Mucosa of descending colon (tissue), 3 donors: ENCODE measurements at regions not wholly inside any gene's neighbourhood (a gene's known extent, or its start where the extent isn't known, plus 50 kb on each side); places are given as distances from the start of the nearest gene placed in this dataset.

ENCODE experiments used
- ATAC-seq: fragments of 200-7000 bp; cut with Tn5 transposase; one replicate; pipeline ENCODE4 v1.9.1; 2020; ENCODE audit warnings: mild to moderate bottlenecking, moderate library complexity
- DNase-seq, 3 donors: peaks; one replicate each; pipeline ENCODE4 v3.0.0-alpha.2; 2020
- H3K36me3 ChIP-seq: fragments of 200-600 bp; one replicate; pipeline ENCODE4 v1.8.0; 2021; ENCODE audit warnings: low read depth, mild to moderate bottlenecking
- H3K4me1 ChIP-seq: fragments of 200-600 bp; one replicate; pipeline ENCODE4 v1.8.0; 2021; ENCODE audit warnings: low read depth, mild to moderate bottlenecking
- H3K4me3 ChIP-seq: fragments of 200-600 bp; one replicate; pipeline ENCODE4 v1.8.0; 2021; ENCODE audit warnings: mild to moderate bottlenecking
- H3K9me3 ChIP-seq: fragments of 200-600 bp; one replicate; pipeline ENCODE4 v1.8.0; 2021; ENCODE audit warnings: mild to moderate bottlenecking
- CTCF ChIP-seq: fragments of 200-600 bp; IDR thresholded peaks from one replicate; pipeline ENCODE4 v1.8.0; 2022; ENCODE audit warnings: antibody characterized with exemption, mild to moderate bottlenecking
- intact Hi-C, 2 donors: fragments of 100-400 bp; cut with DNase I in 1 of 2; cut with micrococcal nuclease in 1 of 2; formaldehyde crosslinking; loops; one replicate each; pipeline versions ENCODE4 v1.11.0 to v1.11.1; 2022; cut with DNase I, micrococcal nuclease
- donor health status: DM: no; HTN: no; CAD: no; lungs with moderate emphysema.
- donor health status: DM: no; HTN: no; CAD: no.
- donor health status: DM: no; HTN: yes; CAD: no.

GRCh38 chr11:122355968-122356367 is 240.0 kb upstream of the BLID start:
- intact Hi-C loops = no loop called here
- H3K9me3 ChIP-seq = no peaks in the 10 kb centered on the region
- TF ChIP-seq CTCF = no peak
- DNase-seq (no peak), ATAC-seq (no peak)
- H3K4me1 ChIP-seq = no peaks in the 10 kb centered on the region
- H3K4me3 ChIP-seq = no peak overlapping the region
- no peaks in the 10 kb centered on the region for H3K36me3 ChIP-seq

- Histone ChIP-seq H3K36me3 (no peaks in the 10 kb centered on the region), H3K9me3 (no peaks in the 10 kb centered on the region), H3K4me3 (no peak overlapping the region), H3K4me1 (no peaks in the 10 kb centered on the region)
- no peak for ATAC-seq
- DNase-seq = no peak
- intact Hi-C loops = no loop called here
- TF ChIP-seq CTCF = no peak
Observed at GRCh38 chr11:122354025-122354697, 238.1 kb upstream of the BLID start.

- no peaks in the 10 kb centered on the region for H3K9me3 ChIP-seq
- H3K36me3 ChIP-seq = no peaks in the 10 kb centered on the region
- ATAC-seq (no peak), DNase-seq (no peak)
- intact Hi-C loops = no loop called here
- no peaks in the 10 kb centered on the region for H3K4me1 ChIP-seq
- no peak overlapping the region for H3K4me3 ChIP-seq
- no peak for TF ChIP-seq CTCF
Observed at GRCh38 chr11:122353561-122353960, 237.5 kb upstream of the BLID start.

- ATAC-seq = no peak
- intact Hi-C loops = no loop called here
Observed at GRCh38 chr11:122348659-122349409, 232.8 kb upstream of the BLID start.

GRCh38 chr11:122346006-122346405 is 230.0 kb upstream of the BLID start:
- no peak for DNase-seq
- Histone ChIP-seq H3K9me3 (no peaks in the 10 kb centered on the region), H3K36me3 (no peaks in the 10 kb centered on the region), H3K4me3 (no peak overlapping the region), H3K4me1 (no peaks in the 10 kb centered on the region)
- no peak for ATAC-seq
- intact Hi-C loops = no loop called here
- no peak for TF ChIP-seq CTCF

More at GRCh38 chr11:122348659-122349409, 232.8 kb upstream of the BLID start:
- Histone ChIP-seq H3K4me3 (no peak overlapping the region), H3K36me3 (no peaks in the 10 kb centered on the region), H3K4me1 (no peaks in the 10 kb centered on the region), H3K9me3 (no peaks in the 10 kb centered on the region)
- no peak for DNase-seq
- TF ChIP-seq CTCF = no peak
